Heart right ventricle (tissue), 16 donors: ENCODE measurements at regions not wholly inside any gene's neighbourhood (a gene's known extent, or its start where the extent isn't known, plus 50 kb on each side); places are given as distances from the start of the nearest gene placed in this dataset.

Source experiments
- ATAC-seq, 8 donors: fragments of 200-7000 bp; cut with Tn5 transposase; one replicate each; pipeline ENCODE4 v1.9.1; 2020; ENCODE audit warnings: mild to moderate bottlenecking in 8 of 8, moderate library complexity in 8 of 8, moderate number of reproducible peaks in 1 of 8
- DNase-seq, 2 donors: peaks; one replicate each; pipeline ENCODE4 v3.0.0-alpha.2; 2020
- H3K27ac ChIP-seq, 10 donors: fragments of 200-600 bp; sonication (generic) in 2 of 10; one replicate each; pipeline versions ENCODE4 v1.5.0 to v1.8.0; 2020 to 2022; ENCODE audit warnings: mild to moderate bottlenecking in 3 of 10
- H3K27me3 ChIP-seq, 7 donors: fragments of 200-600 bp; one replicate each; pipeline ENCODE4 v1.8.0; 2021 to 2022; ENCODE audit warnings: mild to moderate bottlenecking in 2 of 7
- H3K36me3 ChIP-seq, 9 donors: fragments of 200-600 bp; sonication (generic) in 1 of 9; one replicate each; pipeline versions ENCODE4 v1.5.0 to v1.8.0; 2020 to 2022; ENCODE audit warnings: mild to moderate bottlenecking in 2 of 9
- H3K4me1 ChIP-seq, 9 donors: fragments of 200-600 bp; sonication (generic) in 1 of 9; one replicate each; pipeline versions ENCODE4 v1.5.0 to v1.8.0; 2020 to 2022; ENCODE audit warnings: mild to moderate bottlenecking in 4 of 9
- H3K4me3 ChIP-seq, 10 donors: fragments of 200-600 bp; sonication (generic) in 2 of 10; one replicate each; pipeline versions ENCODE4 v1.5.0 to v1.8.0; 2020 to 2022; ENCODE audit warnings: mild to moderate bottlenecking in 7 of 10, moderate library complexity in 2 of 10
- H3K9me3 ChIP-seq, 11 donors: fragments of 200-600 bp in 10 of 11; sonication (generic) in 2 of 11; one replicate each; pipeline versions ENCODE4 v1.5.0 to v1.8.0; 2013 to 2022; ENCODE audit warnings: mild to moderate bottlenecking in 2 of 11, control low read depth in 1 of 11, moderate library complexity in 1 of 11
- WGBS, 2 donors: extraction: QIAGEN DNeasy Blood & Tissue Kit; methylation state at CpG; one replicate each; pipeline ENCODE4 v1.1.7; 2013; ENCODE audit warnings: inconsistent platforms in 1 of 2; 5-methylcytosine and 5-hydroxymethylcytosine counted together
- intact Hi-C, 10 donors: fragments of 100-400 bp; cut with DNase I; formaldehyde crosslinking; loops; one replicate each; pipeline versions ENCODE4 v1.11.1 to v1.14.2; 2022
- TF ChIP-seq, protein P1 (sequence below), 9 donors: fragments of 200-600 bp; sonication (generic) in 2 of 9; IDR thresholded peaks; one replicate each; pipeline versions ENCODE4 v1.5.0 to v1.8.0; 2021 to 2022; ENCODE audit warnings: antibody characterized with exemption in 9 of 9, mild to moderate bottlenecking in 5 of 9, moderate library complexity in 1 of 9
- donor health status: Arrhythmogenic right ventricular cardiomyopathy.
- donor health status: ischemic (EF 13 %, LVEDD 7.1; RV severe dilation, severe dysfunction).
- donor health status: healthy with polysubstance abuse.
- donor health status: DM: no; HTN: yes; CAD: no.
- donor health status: DM: no; HTN: no; CAD: no.
- donor health status: ischemic (EF 25% LVEDD 6.9; RV normal size, moderate dysfunction).
- donor health status: ischemic (EF 25% LVEDD 5.7; RV mildly dilated, moderate dysfunction).
- donor health status: healthy.
- donor health status: DM: yes; HTN: yes; CAD: no.
- donor health status: Ischemic cardiomyopathy.
- donor health status: ischemic (EF 35%, LVEDD 5.7; RV mildly dilated, moderate dysfunction).
- donor health status: nonischemic (EF 11% LVEDD 7.7; RV severe dilation, severe dysfunction).
- donor health status: DM: yes; HTN: yes; CAD: no.
- donor health status: PGD.
- donor health status: ischemic (EF 29% LVEDD 5.4; RV normal size, mild dysfunction).
- donor health status: nonischemic (EF 23%, LVEDD 6.1; RV moderate dilation, normal function).

GRCh38 chr11:8759634-8760033 is 77.0 kb downstream of the RPL27A start:
- H3K36me3 ChIP-seq: peaks cover 0 to 11% (median 0%) of the 10 kb centered on the region in 9 donors
- H3K9me3 ChIP-seq: no peaks in the 10 kb centered on the region
- H3K4me1 ChIP-seq: peaks cover 22 to 96% (median 73%) of the 10 kb centered on the region in 9 donors
- H3K4me3 ChIP-seq: no peak overlapping the region
- ATAC-seq (peak; percentile 10 to 59 (median 38)), DNase-seq (peak in 1 of 2 donors; percentile 27)
- intact Hi-C loops: loop anchor here in 2 of 10 donors (5.0 kb wide), 2 partner anchors 42 to 48 kb away; no protein-coding TSS in a partner anchor
- TF ChIP-seq, protein P1, sequence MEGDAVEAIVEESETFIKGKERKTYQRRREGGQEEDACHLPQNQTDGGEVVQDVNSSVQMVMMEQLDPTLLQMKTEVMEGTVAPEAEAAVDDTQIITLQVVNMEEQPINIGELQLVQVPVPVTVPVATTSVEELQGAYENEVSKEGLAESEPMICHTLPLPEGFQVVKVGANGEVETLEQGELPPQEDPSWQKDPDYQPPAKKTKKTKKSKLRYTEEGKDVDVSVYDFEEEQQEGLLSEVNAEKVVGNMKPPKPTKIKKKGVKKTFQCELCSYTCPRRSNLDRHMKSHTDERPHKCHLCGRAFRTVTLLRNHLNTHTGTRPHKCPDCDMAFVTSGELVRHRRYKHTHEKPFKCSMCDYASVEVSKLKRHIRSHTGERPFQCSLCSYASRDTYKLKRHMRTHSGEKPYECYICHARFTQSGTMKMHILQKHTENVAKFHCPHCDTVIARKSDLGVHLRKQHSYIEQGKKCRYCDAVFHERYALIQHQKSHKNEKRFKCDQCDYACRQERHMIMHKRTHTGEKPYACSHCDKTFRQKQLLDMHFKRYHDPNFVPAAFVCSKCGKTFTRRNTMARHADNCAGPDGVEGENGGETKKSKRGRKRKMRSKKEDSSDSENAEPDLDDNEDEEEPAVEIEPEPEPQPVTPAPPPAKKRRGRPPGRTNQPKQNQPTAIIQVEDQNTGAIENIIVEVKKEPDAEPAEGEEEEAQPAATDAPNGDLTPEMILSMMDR (IDR thresholded peaks at IDR 0.05): no peak
- no peaks in the 10 kb centered on the region for H3K27me3 ChIP-seq
- 44 to 50% methylated on average over 1 of the region's 1 CpG for WGBS, 2 donors
- peak overlapping the region in 8 of 10 donors; percentile 33 to 77 (median 46) for H3K27ac ChIP-seq

DNA sequence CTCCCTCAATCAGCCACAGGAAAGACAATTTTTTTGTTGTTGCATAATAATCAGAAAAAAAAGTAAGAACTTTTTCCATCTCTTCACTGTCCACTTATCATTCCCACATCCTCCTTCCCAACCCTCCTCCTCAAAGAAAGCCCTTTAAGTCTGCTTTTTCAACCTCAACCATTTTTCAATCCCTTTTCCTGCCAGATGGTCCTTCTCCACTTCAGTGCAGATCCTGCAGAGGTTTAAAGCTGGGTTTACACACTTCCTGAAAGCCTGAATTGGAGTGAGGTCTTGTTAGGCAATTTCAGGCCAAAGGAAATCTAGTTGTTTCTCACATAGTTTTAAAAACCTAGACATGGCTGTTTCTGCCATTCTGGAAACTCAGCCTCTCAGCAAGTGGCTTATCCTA is 78.3 kb downstream of the RPL27A start:
- Histone ChIP-seq H3K4me3 (no peak overlapping the region), H3K4me1 (peaks cover 22 to 97% (median 79%) of the 10 kb centered on the region in 9 donors), H3K27ac (peak overlapping the region in 8 of 10 donors; percentile 29 to 77 (median 55)), H3K9me3 (no peaks in the 10 kb centered on the region), H3K27me3 (no peaks in the 10 kb centered on the region), H3K36me3 (peaks cover 0 to 5% (median 0%) of the 10 kb centered on the region in 9 donors)
- TF ChIP-seq, protein P1 (IDR thresholded peaks at IDR 0.05): no peak
- ATAC-seq (peak in 4 of 8 donors; percentile 31 to 38 (median 35)), DNase-seq (no peak)
- intact Hi-C loops: loop anchor here in 1 of 10 donors (5.0 kb wide), 1 partner anchor 44 kb away; no protein-coding TSS in a partner anchor

DNA sequence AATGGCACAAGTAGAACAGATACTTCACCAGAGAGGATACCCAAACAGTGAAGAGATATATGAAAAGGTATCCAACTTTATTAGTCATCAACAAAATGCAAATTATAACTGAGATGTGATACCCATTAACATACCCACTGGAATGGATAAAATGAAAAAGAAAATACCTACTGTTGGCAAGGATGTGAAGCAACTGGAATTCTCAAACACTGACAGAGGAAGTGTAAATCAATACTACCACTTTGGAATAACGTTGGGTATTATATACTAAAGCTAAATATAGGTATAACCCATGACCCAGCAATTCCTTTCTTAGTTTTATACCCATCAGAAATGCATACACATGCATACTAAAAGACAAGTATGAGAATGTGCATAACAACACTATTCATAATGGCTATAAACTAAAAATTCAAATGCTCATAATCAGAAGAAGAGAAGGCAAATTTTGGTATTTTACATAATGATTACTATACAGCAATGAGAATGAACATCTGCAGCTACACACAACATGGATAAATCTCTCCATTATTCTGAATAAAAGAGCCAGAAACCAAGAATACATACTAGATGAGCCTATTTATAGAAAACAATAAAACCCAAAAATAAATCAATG is 80.6 kb downstream of the RPL27A start:
- Histone ChIP-seq H3K4me3 (no peak overlapping the region), H3K36me3 (peaks cover 0 to 5% (median 0%) of the 10 kb centered on the region in 9 donors), H3K4me1 (peaks cover 31 to 97% (median 81%) of the 10 kb centered on the region in 9 donors), H3K9me3 (no peaks in the 10 kb centered on the region), H3K27ac (no peak overlapping the region), H3K27me3 (no peaks in the 10 kb centered on the region)
- DNase-seq (no peak), ATAC-seq (no peak)
- WGBS, 2 donors: 0 to 15% methylated on average over 1 of the region's 1 CpG
- intact Hi-C loops: loop anchor here in 1 of 10 donors (5.0 kb wide), 1 partner anchor 46 kb away; no protein-coding TSS in a partner anchor
- TF ChIP-seq, protein P1 (IDR thresholded peaks at IDR 0.05): no peak

- TF ChIP-seq, protein P1 (IDR thresholded peaks at IDR 0.05): no peak
- intact Hi-C loops: loop anchor here in 3 of 10 donors (5.0 kb wide), 3 partner anchors 37 to 48 kb away; no protein-coding TSS in a partner anchor
Measured at GRCh38 chr11:8765294-8765693, 82.7 kb downstream of the RPL27A start.

More at GRCh38 chr11:8765294-8765693, 82.7 kb downstream of the RPL27A start:
- Histone ChIP-seq H3K4me1 (peaks cover 26 to 97% (median 73%) of the 10 kb centered on the region in 9 donors), H3K36me3 (peaks cover 0 to 5% (median 0%) of the 10 kb centered on the region in 9 donors), H3K4me3 (no peak overlapping the region), H3K27ac (peak overlapping the region in 7 of 10 donors; percentile 48 to 83 (median 70)), H3K9me3 (no peaks in the 10 kb centered on the region), H3K27me3 (no peaks in the 10 kb centered on the region)
- 41 to 56% methylated on average over 1 of the region's 1 CpG for WGBS, 2 donors
- no peak for DNase-seq
- no peak for ATAC-seq
